Tibial artery (tissue), 4 donors: ENCODE measurements at regions not wholly inside any gene's neighbourhood (a gene's known extent, or its start where the extent isn't known, plus 50 kb on each side); places are given as distances from the start of the nearest gene placed in this dataset.
"Not testable (repeated sequence)": the region's sequence is repeated elsewhere in the genome, so short reads cannot be mapped to it uniquely, and the experiment has no call there.

ENCODE experiments used
- DNase-seq, 2 donors: peaks; one replicate each; pipeline ENCODE4 v3.0.0-alpha.2; 2019
- H3K27ac ChIP-seq, 2 donors: fragments of 200-600 bp; sonication (generic) in 1 of 2; 1 replicate in 1 of 2; 2 replicates in 1 of 2; pipeline ENCODE4 v1.5.1; 2018 to 2019; ENCODE audit warnings: mild to moderate bottlenecking in 1 of 2
- H3K27me3 ChIP-seq, 2 donors: fragments of 200-600 bp; sonication (generic) in 1 of 2; one replicate each; pipeline versions ENCODE4 v1.5.1 to v1.6.0; 2016 to 2019
- H3K36me3 ChIP-seq, 3 donors: fragments of 200-600 bp; sonication (generic) in 2 of 3; one replicate each; pipeline ENCODE4 v1.5.1; 2016 to 2019; ENCODE audit warnings: mild to moderate bottlenecking in 2 of 3
- H3K4me1 ChIP-seq, 4 donors: fragments of 200-600 bp; sonication (generic) in 2 of 4; 1 replicate in 3 of 4; 2 replicates in 1 of 4; pipeline ENCODE4 v1.5.1; 2016 to 2019
- H3K4me3 ChIP-seq, 2 donors: fragments of 200-600 bp; sonication (generic) in 1 of 2; 1 replicate in 1 of 2; 2 replicates in 1 of 2; pipeline ENCODE4 v1.5.1; 2018 to 2019; ENCODE audit warnings: mild to moderate bottlenecking in 2 of 2
- H3K9me3 ChIP-seq, 3 donors: fragments of 200-600 bp; sonication (generic) in 1 of 3; one replicate each; pipeline ENCODE4 v1.5.1; 2016 to 2019
- intact Hi-C: fragments of 100-400 bp; cut with DNase I; formaldehyde crosslinking; loops from one replicate; pipeline ENCODE4 v1.15.0; 2023; ENCODE audit warnings: low total_unique reads
- TF ChIP-seq, protein P1 (sequence below), 2 experiments: fragments of 200-600 bp in 1 of 2; fragments of 450-650 bp in 1 of 2; IDR thresholded peaks; one replicate each; pipeline ENCODE4 v1.5.1; 2017 to 2019; ENCODE audit warnings: antibody characterized with exemption in 2 of 2, mild to moderate bottlenecking in 1 of 2, moderate library complexity in 1 of 2

DNA sequence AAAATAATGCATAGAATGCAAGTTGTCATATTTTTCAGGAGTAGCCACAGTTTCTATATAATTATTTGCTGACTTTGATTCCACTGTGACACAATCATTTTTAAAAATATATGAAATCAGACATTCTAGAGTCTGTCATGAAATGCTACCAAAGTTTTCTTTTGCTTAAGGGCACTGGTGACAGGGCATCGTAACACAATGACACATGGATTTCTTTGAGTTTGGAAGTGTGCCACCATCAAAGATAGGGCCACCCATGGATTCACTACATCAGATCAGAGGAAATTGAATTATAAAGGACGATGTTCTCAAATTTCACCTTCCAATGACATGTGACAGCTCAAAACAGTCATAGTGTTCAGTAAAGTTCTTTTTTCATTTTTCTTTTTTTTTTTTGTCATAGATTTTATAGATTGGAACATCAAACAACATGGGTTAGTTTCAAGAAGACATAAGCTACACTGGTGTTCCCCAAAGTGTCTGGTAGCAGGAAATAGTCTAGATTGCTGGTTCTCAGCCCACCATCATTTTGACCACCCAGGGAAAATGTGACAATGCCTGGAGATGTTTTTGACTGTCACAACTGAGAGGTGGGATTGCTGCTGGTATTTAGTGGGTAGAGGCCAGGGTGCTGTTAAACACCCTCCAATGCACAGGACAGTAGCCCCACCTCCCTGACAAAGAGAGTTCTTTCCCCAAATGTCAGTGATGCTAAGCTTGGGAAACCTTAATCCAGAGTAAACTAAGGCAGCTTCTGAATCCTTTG lies 123.8 kb upstream of the DOK5 start:
- Histone ChIP-seq H3K4me3 (no peak overlapping the region), H3K4me1 (peaks cover 0 to 6% (median 2%) of the 10 kb centered on the region in 4 donors), H3K36me3 (no peaks in the 10 kb centered on the region), H3K9me3 (no peaks in the 10 kb centered on the region), H3K27me3 (no peaks in the 10 kb centered on the region), H3K27ac (no peak overlapping the region)
- no peak for DNase-seq
- intact Hi-C loops: no loop called here
- TF ChIP-seq, protein P1, sequence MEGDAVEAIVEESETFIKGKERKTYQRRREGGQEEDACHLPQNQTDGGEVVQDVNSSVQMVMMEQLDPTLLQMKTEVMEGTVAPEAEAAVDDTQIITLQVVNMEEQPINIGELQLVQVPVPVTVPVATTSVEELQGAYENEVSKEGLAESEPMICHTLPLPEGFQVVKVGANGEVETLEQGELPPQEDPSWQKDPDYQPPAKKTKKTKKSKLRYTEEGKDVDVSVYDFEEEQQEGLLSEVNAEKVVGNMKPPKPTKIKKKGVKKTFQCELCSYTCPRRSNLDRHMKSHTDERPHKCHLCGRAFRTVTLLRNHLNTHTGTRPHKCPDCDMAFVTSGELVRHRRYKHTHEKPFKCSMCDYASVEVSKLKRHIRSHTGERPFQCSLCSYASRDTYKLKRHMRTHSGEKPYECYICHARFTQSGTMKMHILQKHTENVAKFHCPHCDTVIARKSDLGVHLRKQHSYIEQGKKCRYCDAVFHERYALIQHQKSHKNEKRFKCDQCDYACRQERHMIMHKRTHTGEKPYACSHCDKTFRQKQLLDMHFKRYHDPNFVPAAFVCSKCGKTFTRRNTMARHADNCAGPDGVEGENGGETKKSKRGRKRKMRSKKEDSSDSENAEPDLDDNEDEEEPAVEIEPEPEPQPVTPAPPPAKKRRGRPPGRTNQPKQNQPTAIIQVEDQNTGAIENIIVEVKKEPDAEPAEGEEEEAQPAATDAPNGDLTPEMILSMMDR (IDR thresholded peaks at IDR 0.05): no peak

- H3K4me3 ChIP-seq, H3K36me3 ChIP-seq, H3K4me1 ChIP-seq, intact Hi-C loops, H3K27me3 ChIP-seq, DNase-seq, H3K27ac ChIP-seq, H3K9me3 ChIP-seq: not testable (repeated sequence)
Measured at GRCh38 chr20:54352541-54352940, 122.9 kb upstream of the DOK5 start.

- Histone ChIP-seq H3K27ac (no peak overlapping the region), H3K27me3 (no peaks in the 10 kb centered on the region), H3K9me3 (no peaks in the 10 kb centered on the region), H3K36me3 (no peaks in the 10 kb centered on the region), H3K4me3 (no peak overlapping the region), H3K4me1 (peaks cover 0 to 6% (median 2%) of the 10 kb centered on the region in 4 donors)
- DNase-seq: no peak
- TF ChIP-seq, protein P1 (IDR thresholded peaks at IDR 0.05): no peak
- intact Hi-C loops: no loop called here
Measured at GRCh38 chr20:54353292-54353691, 122.1 kb upstream of the DOK5 start.

DNA sequence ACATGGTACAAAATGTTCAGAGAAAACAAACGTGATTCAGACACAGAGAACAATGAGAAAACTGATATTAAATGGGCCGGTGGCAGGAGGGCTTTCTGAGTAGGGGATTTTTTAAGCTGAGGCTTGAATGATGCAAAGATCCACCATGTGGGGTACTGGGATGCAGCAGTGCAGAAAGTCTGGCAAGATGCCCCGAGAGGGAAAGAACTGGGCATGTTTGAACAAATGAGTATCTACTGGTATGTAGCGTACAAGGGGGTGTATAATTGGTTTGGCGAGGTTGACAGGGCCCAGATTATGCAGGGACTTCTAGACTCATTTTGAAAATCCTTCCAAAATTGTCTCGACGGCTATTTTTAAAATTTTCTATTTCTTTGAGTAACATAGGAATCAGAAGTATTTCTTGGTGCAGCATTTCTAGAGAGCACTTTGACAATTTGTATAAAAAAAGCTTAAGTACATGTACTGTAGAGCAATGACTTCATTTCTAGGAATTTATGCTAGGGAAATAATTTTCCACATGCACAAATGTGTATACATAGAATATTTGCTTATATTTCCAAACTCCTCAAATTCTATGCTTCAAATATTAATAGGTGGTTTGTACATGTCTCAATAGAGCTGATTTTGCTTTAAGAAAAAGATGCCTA lies 119.6 kb upstream of the DOK5 start:
- no peak overlapping the region for H3K27ac ChIP-seq
- intact Hi-C loops: no loop called here
- DNase-seq: no peak
- TF ChIP-seq, protein P1 (IDR thresholded peaks at IDR 0.05): no peak
- no peaks in the 10 kb centered on the region for H3K36me3 ChIP-seq
- no peaks in the 10 kb centered on the region for H3K9me3 ChIP-seq
- no peak overlapping the region for H3K4me3 ChIP-seq
- H3K4me1 ChIP-seq: peaks cover 0 to 6% (median 2%) of the 10 kb centered on the region in 4 donors
- H3K27me3 ChIP-seq: no peaks in the 10 kb centered on the region

- intact Hi-C loops: no loop called here
- H3K4me3 ChIP-seq: no peak overlapping the region
- no peaks in the 10 kb centered on the region for H3K36me3 ChIP-seq
- no peak overlapping the region for H3K27ac ChIP-seq
- TF ChIP-seq, protein P1 (IDR thresholded peaks at IDR 0.05): no peak
- H3K9me3 ChIP-seq: no peaks in the 10 kb centered on the region
- peaks cover 0 to 6% (median 2%) of the 10 kb centered on the region in 4 donors for H3K4me1 ChIP-seq
- no peak for DNase-seq
- H3K27me3 ChIP-seq: no peaks in the 10 kb centered on the region
Measured at GRCh38 chr20:54356801-54357200, 118.6 kb upstream of the DOK5 start.

- intact Hi-C loops: no loop called here
- Histone ChIP-seq H3K4me1 (no peaks in the 10 kb centered on the region), H3K36me3 (no peaks in the 10 kb centered on the region), H3K4me3 (no peak overlapping the region), H3K9me3 (no peaks in the 10 kb centered on the region), H3K27ac (no peak overlapping the region), H3K27me3 (no peaks in the 10 kb centered on the region)
- TF ChIP-seq, protein P1 (IDR thresholded peaks at IDR 0.05): no peak
- DNase-seq: no peak
Measured at GRCh38 chr20:54361475-54361874, 113.9 kb upstream of the DOK5 start.
